SHP77 (cell line): ENCODE measurements at regions not wholly inside any gene's neighbourhood (a gene's known extent, or its start where the extent isn't known, plus 50 kb on each side); places are given as distances from the start of the nearest gene placed in this dataset.
A peak's percentile ranks its signal among the peaks of the same experiment; 100 is the strongest.

Source experiments
- DNase-seq, 2 experiments: peaks; one replicate each; lab custom pipeline; 2025; lab: John Stamatoyannopoulos, UW

- DNase-seq: no peak
These were observed 692.0 kb upstream of the NR5A2 start for GRCh38 chr1:199335496-199335895.

GRCh38 chr1:199336745-199337640, 690.5 kb upstream of the NR5A2 start:
- DNase-seq: no peak

GRCh38 chr1:199338760-199339159, 688.8 kb upstream of the NR5A2 start:
- DNase-seq: no peak

- DNase-seq: no peak
These were observed 675.2 kb upstream of the NR5A2 start for GRCh38 chr1:199352351-199352750.

GRCh38 chr1:199353906-199354305, 673.6 kb upstream of the NR5A2 start:
- no peak for DNase-seq

- DNase-seq: no peak
These were observed 670.9 kb upstream of the NR5A2 start for GRCh38 chr1:199356561-199356960.

GRCh38 chr1:199357599-199357998, 669.9 kb upstream of the NR5A2 start:
- no peak for DNase-seq

DNA sequence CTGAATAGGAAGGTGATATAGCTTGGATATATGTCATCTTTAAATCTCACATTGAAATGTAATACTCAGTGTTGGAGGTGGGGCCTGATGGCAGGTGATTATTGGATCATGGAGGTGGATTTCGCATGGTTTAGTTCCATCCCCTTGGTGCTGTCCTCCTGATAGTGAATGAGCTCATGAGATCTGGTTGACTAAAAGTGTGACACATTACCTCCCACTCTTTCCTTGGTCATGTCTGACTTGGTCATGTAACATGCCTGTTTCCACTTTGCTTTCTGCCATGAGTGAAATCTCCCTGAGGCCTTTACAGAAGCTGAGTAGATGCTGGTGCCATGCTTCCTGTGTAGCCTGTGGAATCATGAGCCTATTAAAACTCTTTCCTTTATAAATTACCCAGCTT, 664.5 kb upstream of the NR5A2 start:
- DNase-seq: no peak

DNA sequence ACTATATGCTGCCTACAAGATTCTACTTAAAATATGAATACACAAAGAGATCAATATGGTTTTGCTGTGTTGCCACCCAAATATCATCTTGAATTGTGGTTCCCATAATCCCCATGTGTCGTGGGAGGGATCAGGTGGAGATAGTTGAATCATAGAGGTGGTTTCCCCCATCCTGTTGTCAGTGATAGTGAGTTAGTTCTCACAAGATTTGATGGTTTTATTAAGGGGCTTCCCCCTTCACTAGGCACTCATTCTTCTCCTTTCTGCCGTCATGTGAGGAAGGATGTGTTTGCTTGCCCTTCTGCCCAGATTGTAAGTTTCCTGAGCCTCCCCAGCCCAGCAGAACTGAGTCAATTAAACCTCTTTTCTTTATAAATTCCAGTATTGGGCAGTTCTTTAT, 654.4 kb upstream of the NR5A2 start:
- no peak for DNase-seq

DNA sequence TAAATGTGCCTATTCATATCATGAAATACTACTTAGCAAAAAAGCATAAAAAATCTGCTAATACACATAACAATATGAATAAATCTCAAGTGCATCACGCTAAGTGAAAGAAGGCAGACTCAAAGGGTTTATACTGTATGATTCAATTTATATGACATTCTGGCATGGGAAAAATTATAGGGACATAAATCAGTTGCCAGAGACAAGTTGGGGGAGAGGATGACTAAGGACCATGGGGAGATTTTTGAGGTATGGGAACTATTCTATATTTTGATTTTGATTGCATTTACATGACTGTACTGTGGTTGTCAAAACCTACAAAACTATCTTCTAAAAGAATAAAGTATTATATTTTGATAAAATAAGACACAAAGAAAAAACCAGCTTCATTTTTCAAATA, 650.3 kb upstream of the NR5A2 start:
- DNase-seq: no peak

DNA sequence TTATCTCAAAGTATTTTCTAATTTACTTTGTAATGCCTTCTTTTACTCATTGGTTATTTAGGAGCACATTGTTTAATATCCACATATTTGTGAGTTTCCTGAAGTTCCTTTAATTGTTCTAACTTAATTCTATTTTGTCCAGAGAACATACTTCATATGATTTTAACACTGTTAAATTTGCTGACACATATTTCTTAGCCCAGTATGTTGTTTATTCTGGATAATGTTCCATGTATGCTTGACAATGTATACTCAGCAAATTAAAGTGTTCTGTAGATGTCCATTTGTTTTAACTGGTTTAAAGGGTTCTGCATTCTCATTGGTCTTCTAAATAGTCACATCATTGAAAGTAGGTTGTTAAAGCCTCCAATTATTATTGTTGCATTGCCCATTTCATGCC, 643.7 kb upstream of the NR5A2 start:
- DNase-seq: no peak

DNA sequence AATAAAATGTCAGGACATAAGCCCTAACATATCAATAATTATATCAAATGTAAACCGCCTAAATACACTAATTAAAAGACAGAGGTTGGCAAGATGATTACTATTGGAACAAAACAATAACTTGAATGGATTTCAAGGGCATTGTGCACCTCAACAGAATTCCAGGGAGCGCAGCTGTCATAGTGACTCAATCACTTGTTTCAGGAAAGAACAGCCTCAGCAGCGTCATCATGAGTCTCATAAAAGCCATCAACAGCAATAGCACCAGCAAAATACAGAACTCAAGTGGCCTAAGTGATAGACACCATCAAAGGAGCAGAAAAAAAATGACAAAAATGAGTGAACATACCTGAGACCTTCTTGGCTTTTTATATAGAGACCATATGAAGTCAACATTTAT, 632.7 kb upstream of the NR5A2 start:
- DNase-seq: peak in 1 of 2 experiments; percentile 1

GRCh38 chr1:199396456-199396855, 631.1 kb upstream of the NR5A2 start:
- no peak for DNase-seq

GRCh38 chr1:199399996-199400724, 627.4 kb upstream of the NR5A2 start:
- DNase-seq: no peak

DNA sequence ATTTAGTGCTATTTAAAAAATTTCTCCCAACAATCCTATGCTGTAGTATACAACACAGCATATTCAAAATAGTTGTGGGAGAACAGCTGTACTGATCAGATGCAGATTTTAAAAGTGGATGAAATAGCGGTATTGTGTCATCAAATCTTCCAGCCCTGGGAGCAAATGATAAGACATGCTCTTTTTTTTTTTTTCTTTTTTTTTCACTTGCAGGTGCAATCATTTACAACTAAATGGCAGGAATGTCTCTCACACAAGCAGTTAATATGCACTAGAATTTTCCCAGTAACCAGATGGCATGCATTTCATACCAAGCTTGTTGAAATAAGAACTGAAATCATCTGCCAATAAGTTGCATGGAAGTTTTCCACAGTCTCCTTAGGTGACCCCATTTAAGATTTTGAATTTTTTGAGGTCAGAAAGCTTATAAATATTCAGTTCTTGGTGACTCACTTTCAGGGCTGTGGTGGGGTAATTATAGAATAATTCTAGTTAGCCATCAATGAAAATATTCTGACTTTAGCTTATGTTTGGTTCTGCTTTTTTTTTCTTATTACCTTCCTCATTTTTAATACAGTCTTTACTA, 623.9 kb upstream of the NR5A2 start:
- no peak for DNase-seq

DNA sequence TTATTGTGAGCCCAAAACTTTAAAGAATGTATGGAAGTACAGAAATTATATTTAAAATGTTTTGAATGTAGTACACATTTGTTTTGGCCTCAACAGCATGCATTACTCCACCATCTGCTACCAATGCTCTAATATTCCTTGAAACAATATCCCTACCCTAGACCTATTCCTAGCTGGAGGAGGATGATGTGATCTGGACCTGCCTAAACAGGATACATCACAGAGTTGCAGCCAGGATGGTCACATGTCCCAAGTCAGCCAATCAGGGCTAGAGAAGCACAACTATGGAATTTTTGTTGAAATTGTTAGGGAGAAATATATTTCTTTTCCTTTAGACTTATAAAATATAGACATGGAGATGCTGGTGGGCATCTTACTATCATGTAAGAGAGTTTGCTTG, 623.3 kb upstream of the NR5A2 start:
- no peak for DNase-seq

- no peak for DNase-seq
These were observed 622.5 kb upstream of the NR5A2 start for GRCh38 chr1:199404976-199405375.

GRCh38 chr1:199405634-199406196, 621.8 kb upstream of the NR5A2 start:
- no peak for DNase-seq

DNA sequence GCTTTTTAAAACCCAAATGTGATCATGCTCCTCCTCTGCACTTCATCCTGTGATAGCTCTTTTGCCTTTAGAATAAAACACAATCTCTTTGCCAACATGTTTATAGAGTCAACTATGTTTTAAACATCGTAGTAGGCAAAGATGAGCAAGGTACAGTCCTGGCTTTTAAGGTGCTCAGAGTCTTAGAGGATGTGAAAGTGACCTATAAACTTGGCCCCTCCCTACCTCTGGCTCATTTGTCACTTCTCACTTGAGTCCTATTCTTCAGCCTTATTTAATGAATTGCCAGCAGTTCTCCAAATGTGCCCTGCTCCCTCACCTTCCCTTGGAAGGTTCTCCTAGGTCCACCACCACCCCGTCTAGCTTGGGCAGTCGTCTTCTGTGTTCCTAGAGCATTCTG, 617.0 kb upstream of the NR5A2 start:
- DNase-seq: no peak

GRCh38 chr1:199411506-199411905, 616.0 kb upstream of the NR5A2 start:
- DNase-seq: no peak

DNA sequence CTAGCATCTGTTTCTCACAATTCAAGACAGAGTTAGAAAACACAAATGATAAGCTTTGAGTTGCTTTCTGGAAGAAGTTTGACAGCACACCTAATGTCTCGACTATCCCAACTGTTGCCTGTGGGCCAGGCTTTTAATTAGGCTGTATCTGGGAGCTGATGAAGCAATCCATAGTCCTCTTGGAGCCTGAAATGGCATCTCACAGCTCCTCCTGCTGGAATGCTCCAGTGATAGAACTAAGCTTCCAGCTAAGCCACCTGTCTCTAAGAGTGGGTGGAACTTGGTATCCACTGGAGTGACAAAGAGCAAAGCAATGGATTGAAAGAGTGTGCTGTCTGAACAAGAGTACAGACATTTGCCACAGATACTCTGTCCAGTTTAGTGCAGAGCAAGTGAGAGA, 605.3 kb upstream of the NR5A2 start:
- DNase-seq: no peak

DNA sequence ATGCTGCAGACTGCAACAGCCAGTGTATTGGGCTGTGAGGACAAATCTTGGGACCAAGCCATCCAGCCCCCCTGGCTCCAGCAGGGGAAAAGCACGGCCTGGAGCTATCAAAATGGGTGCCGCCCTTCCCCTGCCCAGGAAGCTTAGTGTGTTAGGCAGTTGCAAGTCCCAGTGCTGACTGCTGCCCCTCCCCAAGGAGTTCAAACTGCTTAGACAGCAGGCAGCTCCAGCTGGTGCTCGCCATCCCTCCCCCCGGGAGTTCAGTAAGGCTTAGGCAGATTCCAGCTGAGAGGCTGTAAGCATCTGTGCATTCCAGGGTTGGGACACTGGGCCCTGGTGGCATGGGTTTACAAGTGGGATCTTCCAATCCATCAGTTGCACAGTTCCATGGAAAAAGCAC, 579.6 kb upstream of the NR5A2 start:
- DNase-seq: no peak

- DNase-seq: no peak
These were observed 578.9 kb upstream of the NR5A2 start for GRCh38 chr1:199448646-199449045.
